K562 (cell line): ENCODE measurements at regions not wholly inside any gene's neighbourhood (a gene's known extent, or its start where the extent isn't known, plus 50 kb on each side); places are given as distances from the start of the nearest gene placed in this dataset.

Experiments used
- ATAC-seq: fragments of 200-7000 bp; cut with Tn5 transposase; 3 replicates; pipeline ENCODE4 v1.9.1; 2020; ENCODE audit warnings: moderate library complexity
- BruUV-seq: library from RNA; stranded (reverse); fragments of 400-500 nt; replicated peaks from 2 replicates; lab custom pipeline; 2021; lab: Mats Ljungman, UMichigan
- CTCF ChIA-PET: fragments of 300-600 bp; formaldehyde crosslinking; extraction: SDS; loops from one replicate; lab custom pipeline; 2021; ENCODE audit warnings: low intra/inter-chr PET ratio; lab: Yijun Ruan, JAX
- POLR2A ChIA-PET: fragments of 300-600, 350-650 bp; sonication (Branson Sonifier 250); formaldehyde crosslinking; extraction: SDS; loops from one replicate; lab custom pipeline; 2021; ENCODE audit warnings: antibody characterized with exemption, inconsistent platforms; lab: Yijun Ruan, JAX
- DNase-seq, 4 experiments: peaks; one replicate each; pipeline versions ENCODE4 v3.0.0 to v3.0.0-alpha.2; 2011 to 2018; ENCODE audit warnings: low spot score in 3 of 4, mixed read lengths in 3 of 4; ENCODE audit errors: extremely low read depth in 1 of 4
- FAIRE-seq: peaks from 2 replicates; lab custom pipeline; 2011; peaks lifted over from hg19 to GRCh38; lab: Jason Lieb, UNC
- H2AFZ ChIP-seq: 2 replicates; pipeline ENCODE4 v1.6.0; 2011; ENCODE audit warnings: low read depth, low read length, control low read depth, inconsistent platforms
- H3K27ac ChIP-seq: fragments of 200-600 bp; 3 replicates; pipeline ENCODE4 v1.8.0; 2011; ENCODE audit warnings: low read depth, mild to moderate bottlenecking, control low read depth, inconsistent platforms, low read length, moderate library complexity, mixed read lengths; ENCODE audit errors: extremely low read depth
- H3K27me3 ChIP-seq, 2 experiments: fragments of 300-600 bp in 1 of 2; 2 replicates in 1 of 2; 3 replicates in 1 of 2; pipeline versions ENCODE4 v1.6.0 to v1.8.0; 2011; ENCODE audit warnings: inconsistent platforms in 2 of 2, low read length in 2 of 2, mild to moderate bottlenecking in 1 of 2, mixed read lengths in 1 of 2, moderate library complexity in 1 of 2; ENCODE audit not compliant: control insufficient read depth in 2 of 2, insufficient read depth in 2 of 2
- H3K36me3 ChIP-seq: fragments of 300-600 bp; 3 replicates; pipeline ENCODE4 v1.8.0; 2011; ENCODE audit warnings: mild to moderate bottlenecking, low read length, inconsistent platforms; ENCODE audit not compliant: control insufficient read depth, insufficient read depth
- H3K4me1 ChIP-seq, 2 experiments: fragments of 200-600 bp in 1 of 2; replicated peaks in 1 of 2; 2 replicates in 1 of 2; 3 replicates in 1 of 2; pipeline versions ENCODE4 v1.5.1 to v1.8.0; 2011; ENCODE audit warnings: inconsistent platforms in 2 of 2, low read length in 2 of 2, mild to moderate bottlenecking in 1 of 2, mixed read lengths in 1 of 2, moderate library complexity in 1 of 2; ENCODE audit not compliant: control insufficient read depth in 2 of 2, insufficient read depth in 2 of 2
- H3K4me2 ChIP-seq: 2 replicates; pipeline ENCODE4 v1.6.1; 2011; ENCODE audit warnings: low read length, control low read depth, inconsistent platforms, mixed read lengths; ENCODE audit not compliant: insufficient read depth
- H3K4me3 ChIP-seq: fragments of 200-600 bp; sonication (generic), shearing (Covaris generic); 2 replicates; pipeline ENCODE4 v1.5.1; 2016; ENCODE audit warnings: control low read depth, inconsistent platforms
- H3K79me2 ChIP-seq: fragments of 200-600 bp; 3 replicates; pipeline ENCODE4 v1.8.0; 2011; ENCODE audit warnings: low read length, inconsistent platforms; ENCODE audit not compliant: control insufficient read depth, insufficient read depth
- H3K9ac ChIP-seq, 2 experiments: 2 replicates each; pipeline versions ENCODE4 v1.6.0 to v1.6.1; 2011; ENCODE audit warnings: low read depth in 2 of 2, low read length in 2 of 2, control low read depth in 1 of 2, inconsistent platforms in 1 of 2, mild to moderate bottlenecking in 1 of 2, mixed read lengths in 1 of 2; ENCODE audit not compliant: insufficient read depth in 1 of 2
- H3K9me1 ChIP-seq: one replicate; pipeline ENCODE4 v1.6.0; 2011; ENCODE audit warnings: inconsistent platforms, mild to moderate bottlenecking, low read length, moderate library complexity; ENCODE audit not compliant: control insufficient read depth, insufficient read depth
- H3K9me3 ChIP-seq: replicated peaks from 2 replicates; pipeline ENCODE4 v1.5.1; 2011; ENCODE audit warnings: low read depth, low read length, inconsistent platforms; ENCODE audit not compliant: control insufficient read depth, insufficient read depth
- H4K20me1 ChIP-seq: replicated peaks from 2 replicates; pipeline ENCODE4 v1.6.1; 2011; ENCODE audit warnings: low read length, inconsistent platforms, mixed read lengths; ENCODE audit not compliant: control insufficient read depth, insufficient read depth
- DEAF1 ChIP-seq: fragments of 450-650 bp; formaldehyde crosslinking; IDR thresholded peaks from 2 replicates; pipeline ENCODE4 v1.4.0; 2020; ENCODE audit warnings: mild to moderate bottlenecking, moderate library complexity
- HMG20A ChIP-seq: fragments of 450-650 bp; formaldehyde crosslinking; conservative IDR thresholded peaks from 2 replicates; pipeline ENCODE4 v1.4.0; 2020; ENCODE audit warnings: mild to moderate bottlenecking, mixed read lengths
- JUN ChIP-seq, 2 experiments: sonication (generic) in 1 of 2; formaldehyde crosslinking in 1 of 2; IDR thresholded peaks; 2 replicates each; pipeline versions ENCODE4 v1.6.1 to v1.8.0; 2012 to 2022; ENCODE audit warnings: borderline replicate concordance in 2 of 2, mild to moderate bottlenecking in 2 of 2, improper control_type of control experiment in 1 of 2, low read depth in 1 of 2, low read length in 1 of 2, missing genetic modification reagents in 1 of 2
- MAX ChIP-seq: sonication (generic); formaldehyde crosslinking; IDR thresholded peaks from 2 replicates; pipeline ENCODE4 v1.9.0; 2022; ENCODE audit warnings: mild to moderate bottlenecking, missing genetic modification reagents
- MCM7 ChIP-seq, 2 experiments: fragments of 450-650 bp; IDR thresholded peaks; 2 replicates each; pipeline ENCODE4 v1.6.1; 2016 to 2018
- POU5F1 ChIP-seq: fragments of 150-350 bp; IDR thresholded peaks from 2 replicates; pipeline ENCODE4 v1.6.1; 2014; ENCODE audit warnings: borderline replicate concordance, low read length, low read depth, mild to moderate bottlenecking; ENCODE audit not compliant: partially characterized antibody
- TCF15 ChIP-seq: fragments of 250-450 bp; sonication (Bioruptor Pico); IDR thresholded peaks from 2 replicates; pipeline ENCODE4 v1.8.0; 2022; ENCODE audit warnings: moderate library complexity, mild to moderate bottlenecking, inconsistent platforms
- ZNF395 ChIP-seq: fragments of 200-800 bp; sonication (Bioruptor generic); IDR thresholded peaks from 2 replicates; pipeline ENCODE4 v1.6.1; 2017; ENCODE audit warnings: missing genetic modification characterization, missing compliant biosample characterization
- ZNF76 ChIP-seq: fragments of 250-450 bp; sonication (Bioruptor Pico); IDR thresholded peaks from 2 replicates; pipeline ENCODE4 v1.4.0; 2020; ENCODE audit warnings: mild to moderate bottlenecking, moderate library complexity, borderline replicate concordance
- WGBS: fragments of 100-300 bp; shearing (Covaris generic); methylation state at CpG from one replicate; pipeline ENCODE4 v1.1.6; 2016; ENCODE audit warnings: low coverage, mixed read lengths; ENCODE audit not compliant: insufficient coverage; ENCODE audit errors: missing lambda C conversion rate; 5-methylcytosine and 5-hydroxymethylcytosine counted together
- in situ Hi-C: fragments of 300-500 bp; cut with MboI; formaldehyde crosslinking; loops from 4 replicates; pipeline ENCODE4 v1.15.0; 2018; ENCODE audit warnings: inconsistent platforms, mixed read lengths
- intact Hi-C: fragments of 100-400 bp; cut with micrococcal nuclease; formaldehyde crosslinking; loops from 2 replicates; pipeline ENCODE4 v1.14.2; 2022

GRCh38 chr2:15764683-15765011 lies 173.0 kb downstream of the DDX1 start:
- BruUV-seq, result no TSS peak
- no peaks in the 10 kb centered on the region for H3K9me1 ChIP-seq
- H3K79me2 ChIP-seq, result no peaks in the 10 kb centered on the region
- no peak overlapping the region for H2AFZ ChIP-seq
- no peak overlapping the region for H3K4me2 ChIP-seq
- in situ Hi-C loops (no loop called here), intact Hi-C loops (no loop called here)
- FAIRE-seq (no peak), ATAC-seq (no peak), DNase-seq (no peak)
- no peaks in the 10 kb centered on the region for H4K20me1 ChIP-seq
- H3K9me3 ChIP-seq, result no peaks in the 10 kb centered on the region
- TF ChIP-seq POU5F1 (no peak), MAX (no peak), DEAF1 (CRISPR knock-in tag) (no peak), JUN (IDR thresholded peaks at IDR 0.05; ENCODE audit: borderline replicate concordance, low read depth, low read length) (no peak), JUN (CRISPR knock-in tag; IDR thresholded peaks at IDR 0.05; ENCODE audit: borderline replicate concordance) (no peak), HMG20A (CRISPR knock-in tag) (no peak), ZNF76 (no peak), ZNF395 (CRISPR knock-in tag) (no peak), MCM7 (IDR thresholded peaks at IDR 0.05) (no peak), TCF15 (CRISPR knock-in tag) (no peak)
- CTCF ChIA-PET, result no interaction called here
- H3K4me3 ChIP-seq, result no peak overlapping the region
- 0% methylated on average over 4 of the region's 4 CpGs for WGBS
- peaks cover 9 to 57% of the 10 kb centered on the region in 2 experiments; a peak in 4 of 5 replicates for H3K27me3 ChIP-seq
- H3K27ac ChIP-seq, result no peak overlapping the region
- no peak overlapping the region for H3K9ac ChIP-seq
- no peaks in the 10 kb centered on the region for H3K36me3 ChIP-seq
- POLR2A ChIA-PET, result no interaction called here
- H3K4me1 ChIP-seq, result peaks cover 0 to 2% of the 10 kb centered on the region in 2 experiments; a peak in 2 of 5 replicates
